ENCODE measurements at regions not wholly inside any gene's neighbourhood (a gene's known extent, or its start where the extent isn't known, plus 50 kb on each side); places are given as distances from the start of the nearest gene placed in this dataset.
A peak's percentile ranks its signal among the peaks of the same experiment; 100 is the strongest.

- peaks cover 2% of the 10 kb centered on the region for H3K4me1 ChIP-seq (ENCODE audit: control insufficient read depth, extremely low read depth, insufficient read depth, low read length)
- TF ChIP-seq CTCF (conservative IDR thresholded peaks at IDR 0.05 in 1 of 2, IDR thresholded peaks at IDR 0.05 in 1 of 2; ENCODE audit: low read depth in 1 of 2, low read length in 2 of 2): no peak
- no peak for TF ChIP-seq EZH2 (IDR thresholded peaks at IDR 0.05; ENCODE audit: low read length, missing control alignments)
- H3K27me3 ChIP-seq (ENCODE audit: control insufficient read depth, insufficient read depth, low read length): no peaks in the 10 kb centered on the region
- H3K4me3 ChIP-seq (replicated peaks in 1 of 4; ENCODE audit: control extremely low read depth in 1 of 4, insufficient read depth in 1 of 4, low read depth in 3 of 4, low read length in 4 of 4): no peak overlapping the region
- no peaks in the 10 kb centered on the region for H4K20me1 ChIP-seq (ENCODE audit: control insufficient read depth, extremely low read depth, insufficient read depth, low read length)
- H3K27ac ChIP-seq (ENCODE audit: insufficient read depth, low read length): no peak overlapping the region
- DNase-seq (ENCODE audit: low read depth in 2 of 2): no peak
- H3K4me2 ChIP-seq (ENCODE audit: extremely low read depth, insufficient read depth, low read length): no peak overlapping the region
- H3K9me3 ChIP-seq (ENCODE audit: control insufficient read depth, insufficient read depth, low read depth, low read length): no peaks in the 10 kb centered on the region
- no peak overlapping the region for H2AFZ ChIP-seq (ENCODE audit: low read length)
- no peak overlapping the region for H3K9ac ChIP-seq (ENCODE audit: insufficient read depth, low read length)
- H3K36me3 ChIP-seq (ENCODE audit: control insufficient read depth, insufficient read depth, low read length): no peaks in the 10 kb centered on the region
- no peaks in the 10 kb centered on the region for H3K79me2 ChIP-seq (ENCODE audit: control insufficient read depth, insufficient read depth, low read length)
Observed at GRCh38 chr1:67584938-67585337, 100.1 kb upstream of the GADD45A start.

GRCh38 chr1:67586596-67586995 lies 98.4 kb upstream of the GADD45A start:
- H3K4me1 ChIP-seq (ENCODE audit: control insufficient read depth, extremely low read depth, insufficient read depth, low read length): peaks cover 4% of the 10 kb centered on the region
- no peaks in the 10 kb centered on the region for H3K9me3 ChIP-seq (ENCODE audit: control insufficient read depth, insufficient read depth, low read depth, low read length)
- H2AFZ ChIP-seq (ENCODE audit: low read length): peak overlapping the region; percentile 3
- no peaks in the 10 kb centered on the region for H3K36me3 ChIP-seq (ENCODE audit: control insufficient read depth, insufficient read depth, low read length)
- no peak overlapping the region for H3K27ac ChIP-seq (ENCODE audit: insufficient read depth, low read length)
- no peaks in the 10 kb centered on the region for H4K20me1 ChIP-seq (ENCODE audit: control insufficient read depth, extremely low read depth, insufficient read depth, low read length)
- H3K9ac ChIP-seq (ENCODE audit: insufficient read depth, low read length): no peak overlapping the region
- DNase-seq (ENCODE audit: low read depth in 2 of 2): peak in 1 of 2 donors; percentile 67
- no peak overlapping the region for H3K4me2 ChIP-seq (ENCODE audit: extremely low read depth, insufficient read depth, low read length)
- no peaks in the 10 kb centered on the region for H3K79me2 ChIP-seq (ENCODE audit: control insufficient read depth, insufficient read depth, low read length)
- TF ChIP-seq EZH2 (IDR thresholded peaks at IDR 0.05; ENCODE audit: low read length, missing control alignments) (no peak), CTCF (conservative IDR thresholded peaks at IDR 0.05 in 1 of 2, IDR thresholded peaks at IDR 0.05 in 1 of 2; ENCODE audit: low read depth in 1 of 2, low read length in 2 of 2) (no peak)
- H3K4me3 ChIP-seq (replicated peaks in 1 of 4; ENCODE audit: control extremely low read depth in 1 of 4, insufficient read depth in 1 of 4, low read depth in 3 of 4, low read length in 4 of 4): no peak overlapping the region
- H3K27me3 ChIP-seq (ENCODE audit: control insufficient read depth, insufficient read depth, low read length): no peaks in the 10 kb centered on the region

- no peak overlapping the region for H3K9ac ChIP-seq (ENCODE audit: insufficient read depth, low read length)
- H3K4me2 ChIP-seq (ENCODE audit: extremely low read depth, insufficient read depth, low read length): no peak overlapping the region
- DNase-seq (ENCODE audit: low read depth in 2 of 2): no peak
- no peak overlapping the region for H2AFZ ChIP-seq (ENCODE audit: low read length)
- H3K27ac ChIP-seq (ENCODE audit: insufficient read depth, low read length): no peak overlapping the region
- TF ChIP-seq EZH2 (IDR thresholded peaks at IDR 0.05; ENCODE audit: low read length, missing control alignments): no peak
- no peak for TF ChIP-seq CTCF (conservative IDR thresholded peaks at IDR 0.05 in 1 of 2, IDR thresholded peaks at IDR 0.05 in 1 of 2; ENCODE audit: low read depth in 1 of 2, low read length in 2 of 2)
- H3K79me2 ChIP-seq (ENCODE audit: control insufficient read depth, insufficient read depth, low read length): no peaks in the 10 kb centered on the region
- H3K4me3 ChIP-seq (replicated peaks in 1 of 4; ENCODE audit: control extremely low read depth in 1 of 4, insufficient read depth in 1 of 4, low read depth in 3 of 4, low read length in 4 of 4): no peak overlapping the region
- H3K9me3 ChIP-seq (ENCODE audit: control insufficient read depth, insufficient read depth, low read depth, low read length): no peaks in the 10 kb centered on the region
- H4K20me1 ChIP-seq (ENCODE audit: control insufficient read depth, extremely low read depth, insufficient read depth, low read length): no peaks in the 10 kb centered on the region
- no peaks in the 10 kb centered on the region for H3K36me3 ChIP-seq (ENCODE audit: control insufficient read depth, insufficient read depth, low read length)
- no peaks in the 10 kb centered on the region for H3K27me3 ChIP-seq (ENCODE audit: control insufficient read depth, insufficient read depth, low read length)
- H3K4me1 ChIP-seq (ENCODE audit: control insufficient read depth, extremely low read depth, insufficient read depth, low read length): peaks cover 4% of the 10 kb centered on the region
Observed at GRCh38 chr1:67588178-67588855, 96.7 kb upstream of the GADD45A start.

Data from fibroblast of lung (primary cell).